ENCODE measurements at regions not wholly inside any gene's neighbourhood (a gene's known extent, or its start where the extent isn't known, plus 50 kb on each side); places are given as distances from the start of the nearest gene placed in this dataset.

DNA sequence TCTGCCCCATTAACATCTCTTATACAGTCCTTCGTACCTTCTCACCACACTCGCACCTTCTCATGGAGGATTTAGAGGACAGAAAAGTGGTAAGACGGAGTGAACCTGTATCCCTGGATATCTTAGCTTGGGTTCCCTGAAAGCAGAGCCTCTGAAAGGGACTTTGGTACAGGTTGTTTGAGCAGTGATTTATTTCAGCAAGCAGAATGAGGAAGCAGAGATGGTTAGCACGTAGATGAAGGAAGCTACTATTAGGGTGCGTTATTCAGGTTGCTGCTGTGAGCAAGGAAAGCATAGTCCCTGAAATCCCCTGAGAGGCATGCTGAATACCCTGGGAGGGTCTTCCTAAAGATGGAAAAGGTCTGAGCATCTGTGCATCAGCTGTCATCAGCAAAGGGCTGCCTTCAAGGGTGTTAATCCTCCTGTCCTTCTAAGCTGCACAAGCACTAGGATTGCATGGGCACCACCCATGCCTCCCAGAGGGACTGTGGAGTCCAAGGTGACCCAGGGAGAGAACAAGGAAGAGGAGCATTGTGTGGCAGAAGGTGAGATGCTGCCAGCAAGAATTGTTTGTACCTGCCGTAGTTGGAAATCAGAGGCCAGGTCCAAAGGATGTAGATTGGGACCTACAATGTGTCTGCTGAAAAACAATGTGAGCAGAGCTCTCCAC, 273.7 kb downstream of the RASEF start:
- Mint-ChIP-seq H3K27me3 (ENCODE audit: low read depth) (peaks cover 5% of the 10 kb centered on the region), H3K9me3 (peaks cover 6% of the 10 kb centered on the region), H3K27ac (no peak overlapping the region), H3K36me3 (ENCODE audit: low read depth) (no peaks in the 10 kb centered on the region), H3K4me3 (no peak overlapping the region), H3K4me1 (no peaks in the 10 kb centered on the region)
- TF ChIP-seq, protein P1, sequence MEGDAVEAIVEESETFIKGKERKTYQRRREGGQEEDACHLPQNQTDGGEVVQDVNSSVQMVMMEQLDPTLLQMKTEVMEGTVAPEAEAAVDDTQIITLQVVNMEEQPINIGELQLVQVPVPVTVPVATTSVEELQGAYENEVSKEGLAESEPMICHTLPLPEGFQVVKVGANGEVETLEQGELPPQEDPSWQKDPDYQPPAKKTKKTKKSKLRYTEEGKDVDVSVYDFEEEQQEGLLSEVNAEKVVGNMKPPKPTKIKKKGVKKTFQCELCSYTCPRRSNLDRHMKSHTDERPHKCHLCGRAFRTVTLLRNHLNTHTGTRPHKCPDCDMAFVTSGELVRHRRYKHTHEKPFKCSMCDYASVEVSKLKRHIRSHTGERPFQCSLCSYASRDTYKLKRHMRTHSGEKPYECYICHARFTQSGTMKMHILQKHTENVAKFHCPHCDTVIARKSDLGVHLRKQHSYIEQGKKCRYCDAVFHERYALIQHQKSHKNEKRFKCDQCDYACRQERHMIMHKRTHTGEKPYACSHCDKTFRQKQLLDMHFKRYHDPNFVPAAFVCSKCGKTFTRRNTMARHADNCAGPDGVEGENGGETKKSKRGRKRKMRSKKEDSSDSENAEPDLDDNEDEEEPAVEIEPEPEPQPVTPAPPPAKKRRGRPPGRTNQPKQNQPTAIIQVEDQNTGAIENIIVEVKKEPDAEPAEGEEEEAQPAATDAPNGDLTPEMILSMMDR (IDR thresholded peaks at IDR 0.05; ENCODE audit: unreplicated experiment in 3 of 3), result no peak

DNA sequence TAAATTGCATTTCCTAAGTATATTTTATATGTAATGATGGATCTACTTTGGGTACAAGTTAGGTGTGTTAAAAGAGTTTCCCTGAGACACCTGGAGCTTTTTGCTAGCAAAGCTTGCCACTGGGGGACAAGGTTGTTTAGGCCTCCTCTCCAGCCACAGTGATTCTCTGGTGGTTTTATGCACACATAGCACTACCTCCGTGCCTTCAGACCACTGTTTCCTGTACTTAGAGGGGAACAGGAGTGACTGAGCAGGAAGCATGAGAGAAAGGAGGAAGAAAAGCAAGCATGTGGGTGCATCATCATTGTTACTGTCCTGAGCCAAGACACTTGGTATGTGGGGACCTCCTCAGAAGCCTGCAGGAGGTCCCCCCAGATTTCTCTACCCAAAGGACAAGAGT, 272.1 kb downstream of the RASEF start:
- H3K27ac Mint-ChIP-seq, result no peak overlapping the region
- peaks cover 5% of the 10 kb centered on the region for H3K27me3 Mint-ChIP-seq (ENCODE audit: low read depth)
- H3K4me1 Mint-ChIP-seq, result no peaks in the 10 kb centered on the region
- H3K9me3 Mint-ChIP-seq, result peaks cover 6% of the 10 kb centered on the region
- no peak overlapping the region for H3K4me3 Mint-ChIP-seq
- H3K36me3 Mint-ChIP-seq (ENCODE audit: low read depth), result no peaks in the 10 kb centered on the region
- TF ChIP-seq, protein P1 (IDR thresholded peaks at IDR 0.05; ENCODE audit: unreplicated experiment in 3 of 3), result no peak

DNA sequence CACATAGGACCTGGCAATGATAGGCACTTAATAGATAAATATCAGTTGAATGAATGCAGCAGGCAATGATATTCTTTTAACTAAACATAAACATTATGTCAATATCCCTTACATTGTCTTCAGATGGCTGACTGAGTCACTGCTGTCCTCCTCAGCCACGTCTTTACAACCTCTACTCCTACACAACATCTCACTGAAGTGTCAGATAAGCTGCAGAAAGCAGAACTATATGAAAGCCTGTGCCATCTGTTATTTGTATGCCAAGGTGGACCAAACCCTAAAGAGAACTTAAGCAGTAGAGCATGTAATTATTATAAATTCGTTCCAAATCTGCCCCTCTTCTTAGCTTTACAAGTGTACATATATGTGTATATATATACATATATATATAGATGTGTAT, 271.2 kb downstream of the RASEF start:
- Mint-ChIP-seq H3K4me3 (no peak overlapping the region), H3K4me1 (no peaks in the 10 kb centered on the region), H3K27me3 (ENCODE audit: low read depth) (peaks cover 5% of the 10 kb centered on the region), H3K36me3 (ENCODE audit: low read depth) (no peaks in the 10 kb centered on the region), H3K27ac (no peak overlapping the region), H3K9me3 (peaks cover 6% of the 10 kb centered on the region)
- TF ChIP-seq, protein P1 (IDR thresholded peaks at IDR 0.05; ENCODE audit: unreplicated experiment in 3 of 3), result no peak

DNA sequence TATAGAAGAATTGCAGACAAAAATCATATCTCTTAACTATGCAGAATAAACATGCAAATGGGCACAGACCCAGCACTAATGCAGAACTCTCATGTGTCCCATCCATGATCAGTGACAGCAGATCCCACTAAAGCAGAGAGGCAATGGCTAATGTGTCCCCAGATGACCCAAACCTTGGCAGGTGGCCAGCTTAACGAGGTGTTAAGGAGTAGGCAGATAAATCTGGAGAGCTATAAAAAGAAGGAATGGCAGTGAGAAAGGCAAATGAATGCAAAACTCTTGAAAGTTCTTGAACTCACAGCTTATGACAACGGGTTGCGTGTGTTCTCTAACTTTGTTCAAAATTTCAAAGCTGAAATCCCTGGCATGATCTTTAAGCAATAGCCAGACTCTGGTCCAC, 265.4 kb downstream of the RASEF start:
- no peak overlapping the region for H3K27ac Mint-ChIP-seq
- no peaks in the 10 kb centered on the region for H3K36me3 Mint-ChIP-seq (ENCODE audit: low read depth)
- no peaks in the 10 kb centered on the region for H3K27me3 Mint-ChIP-seq (ENCODE audit: low read depth)
- no peaks in the 10 kb centered on the region for H3K4me1 Mint-ChIP-seq
- TF ChIP-seq, protein P1 (IDR thresholded peaks at IDR 0.05; ENCODE audit: unreplicated experiment in 3 of 3), result no peak
- H3K9me3 Mint-ChIP-seq, result no peaks in the 10 kb centered on the region
- no peak overlapping the region for H3K4me3 Mint-ChIP-seq

DNA sequence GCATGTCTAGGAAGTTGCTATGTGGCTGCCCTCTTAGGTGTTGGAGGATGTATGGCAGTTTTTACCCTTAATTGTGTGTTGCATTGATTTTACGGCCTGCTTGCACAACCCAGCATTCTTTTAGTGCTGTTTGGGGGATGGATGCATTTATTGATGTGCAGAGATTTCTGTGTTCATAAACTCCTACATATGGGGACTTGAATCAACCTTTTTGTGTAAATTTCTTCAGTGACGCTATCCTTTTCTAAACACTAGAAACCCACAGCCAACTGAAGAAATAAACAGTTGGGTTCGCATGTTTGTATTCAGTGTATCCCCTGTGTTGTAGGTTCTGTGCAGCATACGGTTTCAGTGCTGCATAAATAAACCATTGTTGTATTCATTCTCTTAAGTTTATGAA, 263.7 kb downstream of the RASEF start:
- Mint-ChIP-seq H3K4me1 (no peaks in the 10 kb centered on the region), H3K27me3 (ENCODE audit: low read depth) (peaks cover 6% of the 10 kb centered on the region), H3K36me3 (ENCODE audit: low read depth) (no peaks in the 10 kb centered on the region), H3K4me3 (no peak overlapping the region), H3K27ac (no peak overlapping the region), H3K9me3 (no peaks in the 10 kb centered on the region)
- TF ChIP-seq, protein P1 (IDR thresholded peaks at IDR 0.05; ENCODE audit: unreplicated experiment in 3 of 3), result no peak

DNA sequence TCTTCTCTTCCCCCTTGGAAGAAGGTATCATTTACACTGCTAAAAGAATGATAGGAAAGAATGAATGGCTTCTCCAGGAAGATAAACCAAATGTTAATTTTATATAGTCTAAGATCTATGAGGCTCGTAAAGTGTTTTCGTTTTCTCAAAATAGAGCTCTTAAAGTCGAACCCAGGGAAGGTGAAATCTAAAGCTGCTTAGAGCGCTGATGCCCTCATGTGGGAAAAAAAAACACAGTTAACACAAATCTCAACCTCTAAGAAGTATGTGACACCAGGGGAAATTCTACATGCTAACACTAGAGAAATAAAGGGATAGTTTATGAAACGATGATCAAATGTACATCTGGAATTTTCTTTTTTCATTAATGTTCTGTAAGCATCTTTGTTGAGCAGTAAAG, 257.9 kb downstream of the RASEF start:
- Mint-ChIP-seq H3K27me3 (ENCODE audit: low read depth) (peaks cover 6% of the 10 kb centered on the region), H3K9me3 (no peaks in the 10 kb centered on the region), H3K36me3 (ENCODE audit: low read depth) (no peaks in the 10 kb centered on the region), H3K4me3 (no peak overlapping the region), H3K27ac (no peak overlapping the region), H3K4me1 (peaks cover 5% of the 10 kb centered on the region)
- TF ChIP-seq, protein P1 (IDR thresholded peaks at IDR 0.05; ENCODE audit: unreplicated experiment in 3 of 3), result no peak

Measured in nephron (organoid).